ENCODE measurements at regions not wholly inside any gene's neighbourhood (a gene's known extent, or its start where the extent isn't known, plus 50 kb on each side); places are given as distances from the start of the nearest gene placed in this dataset.

GRCh38 chr2:183505911-183506310 is 381.7 kb downstream of the NUP35 start:
- Histone ChIP-seq H2AFZ (ENCODE audit: low read depth, low read length, poor library complexity, severe bottlenecking) (no peak overlapping the region), H4K20me1 (ENCODE audit: insufficient read depth) (no peaks in the 10 kb centered on the region), H3K9me3 (ENCODE audit: control insufficient read depth in 1 of 2, insufficient read depth in 1 of 2, low read depth in 1 of 2, low read length in 2 of 2) (no peaks in the 10 kb centered on the region), H3K4me1 (ENCODE audit: control insufficient read depth in 1 of 2, insufficient read depth in 2 of 2, low read length in 2 of 2) (no peaks in the 10 kb centered on the region), H3K79me2 (ENCODE audit: insufficient read depth, low read length) (no peaks in the 10 kb centered on the region), H3K9me2 (ENCODE audit: insufficient read depth) (no peaks in the 10 kb centered on the region), H3K9ac (ENCODE audit: low read length) (no peak overlapping the region), H3K36me3 (ENCODE audit: control insufficient read depth in 1 of 2, insufficient read depth in 2 of 2, low read length in 2 of 2) (no peaks in the 10 kb centered on the region), H3K27me3 (ENCODE audit: insufficient read depth, low read length) (no peaks in the 10 kb centered on the region), H3K4me3 (replicated peaks in 1 of 2; ENCODE audit: low read depth in 1 of 2, low read length in 2 of 2) (no peak overlapping the region), H3K4me2 (ENCODE audit: low read length) (no peak overlapping the region), H3K27ac (ENCODE audit: low read depth, low read length) (no peak overlapping the region)
- intact Hi-C loops (cut with micrococcal nuclease), result no loop called here
- ChIA-PET POLR2A (no interaction called here), RAD21 (ENCODE audit: low non-redundant PET in 1 of 2, low total read pairs in 2 of 2, uncharacterized antibody in 2 of 2, unreplicated experiment in 2 of 2) (no interaction called here), CTCF (no interaction called here)
- TF ChIP-seq CTCF (IDR thresholded peaks at IDR 0.05 in 2 of 3, conservative IDR thresholded peaks at IDR 0.05 in 1 of 3; ENCODE audit: borderline replicate concordance in 1 of 3, insufficient read depth in 1 of 3, low read depth in 2 of 3, low read length in 2 of 3) (no peak), POLR2AphosphoS5 (IDR thresholded peaks at IDR 0.05; ENCODE audit: low read depth, low read length) (no peak), JUND (IDR thresholded peaks at IDR 0.05) (no peak), ZNF274 (IDR thresholded peaks at IDR 0.05; ENCODE audit: low read depth, low read length) (no peak), YY1 (IDR thresholded peaks at IDR 0.05; ENCODE audit: extremely low read depth, insufficient replicate concordance, low read depth, low read length) (no peak), ELF1 (IDR thresholded peaks at IDR 0.05; ENCODE audit: borderline replicate concordance, low read depth) (no peak), CEBPB (IDR thresholded peaks at IDR 0.05; ENCODE audit: low read depth) (no peak), FOSL1 (IDR thresholded peaks at IDR 0.05; ENCODE audit: low read depth) (no peak), SP1 (IDR thresholded peaks at IDR 0.05; ENCODE audit: low read depth) (no peak), REST (IDR thresholded peaks at IDR 0.05; ENCODE audit: low read depth) (no peak), TCF7L2 (IDR thresholded peaks at IDR 0.05; ENCODE audit: borderline replicate concordance, extremely low read depth, insufficient read depth, insufficient read length) (no peak), ZFX (IDR thresholded peaks at IDR 0.05) (no peak), EGR1 (IDR thresholded peaks at IDR 0.05; ENCODE audit: low read depth) (no peak), SRF (IDR thresholded peaks at IDR 0.05; ENCODE audit: low read depth) (no peak)
- BruUV-seq (replicated peaks), result no TSS peak
- no peak for ATAC-seq
- DNase-seq (ENCODE audit: low read depth, low spot score), result no peak
